ENCODE measurements at regions not wholly inside any gene's neighbourhood (a gene's known extent, or its start where the extent isn't known, plus 50 kb on each side); places are given as distances from the start of the nearest gene placed in this dataset.
A peak's percentile ranks its signal among the peaks of the same experiment; 100 is the strongest.

GRCh38 chr4:184550476-184550875 is 76.1 kb upstream of the IRF2 start:
- Histone ChIP-seq H3K9me3 (ENCODE audit: low read depth) (no peaks in the 10 kb centered on the region), H3K4me2 (no peak overlapping the region), H3K9ac (no peak overlapping the region), H3K36me3 (no peaks in the 10 kb centered on the region), H3K4me1 (no peaks in the 10 kb centered on the region), H3F3A (ENCODE audit: low read depth) (no peaks in the 10 kb centered on the region), H3K79me2 (ENCODE audit: low read depth) (no peaks in the 10 kb centered on the region), H3K27me3 (no peaks in the 10 kb centered on the region), H2AFZ (replicated peaks) (no peak overlapping the region), H3K27ac (no peak overlapping the region), H4K20me1 (ENCODE audit: low read depth) (no peaks in the 10 kb centered on the region), H3K4me3 (no peak overlapping the region)
- no peak for DNase-seq (ENCODE audit: low spot score)
- Mint-ChIP-seq H3K27me3 (ENCODE audit: insufficient read depth, low read depth) (peaks cover 6% of the 10 kb centered on the region), H3K4me3 (no peak overlapping the region), H3K27ac (no peak overlapping the region), H3K36me3 (no peaks in the 10 kb centered on the region), H3K4me1 (peaks cover 11% of the 10 kb centered on the region), H3K9me3 (no peaks in the 10 kb centered on the region)
- TF ChIP-seq CTCF (IDR thresholded peaks at IDR 0.05) (no peak), EZH2 (IDR thresholded peaks at IDR 0.05) (no peak), EZH2phosphoT487 (IDR thresholded peaks at IDR 0.05) (no peak)

- peak overlapping the region; percentile 46 for H3K27ac Mint-ChIP-seq
- H3K4me1 ChIP-seq: no peaks in the 10 kb centered on the region
Measured at GRCh38 chr4:184548648-184549341, 74.4 kb upstream of the IRF2 start.

GRCh38 chr4:184548316-184548647 is 73.9 kb upstream of the IRF2 start:
- Histone ChIP-seq H3K79me2 (ENCODE audit: low read depth) (no peaks in the 10 kb centered on the region), H3K4me2 (peak overlapping the region; percentile 61), H3K4me3 (peak overlapping the region; percentile 23), H3K27me3 (no peaks in the 10 kb centered on the region), H3K9ac (no peak overlapping the region), H3K9me3 (ENCODE audit: low read depth) (no peaks in the 10 kb centered on the region), H2AFZ (replicated peaks) (peak overlapping the region; percentile 99), H3K4me1 (no peaks in the 10 kb centered on the region), H3K36me3 (no peaks in the 10 kb centered on the region), H3K27ac (no peak overlapping the region), H3F3A (ENCODE audit: low read depth) (no peaks in the 10 kb centered on the region), H4K20me1 (ENCODE audit: low read depth) (no peaks in the 10 kb centered on the region)
- Mint-ChIP-seq H3K36me3 (no peaks in the 10 kb centered on the region), H3K4me3 (no peak overlapping the region), H3K9me3 (no peaks in the 10 kb centered on the region), H3K27ac (peak overlapping the region; percentile 46), H3K4me1 (peaks cover 11% of the 10 kb centered on the region), H3K27me3 (ENCODE audit: insufficient read depth, low read depth) (peaks cover 4% of the 10 kb centered on the region)
- no peak for DNase-seq (ENCODE audit: low spot score)
- TF ChIP-seq EZH2phosphoT487 (IDR thresholded peaks at IDR 0.05) (no peak), CTCF (IDR thresholded peaks at IDR 0.05) (no peak), EZH2 (IDR thresholded peaks at IDR 0.05) (no peak)

More at GRCh38 chr4:184548648-184549341, 74.4 kb upstream of the IRF2 start:
- Histone ChIP-seq H3K27ac (no peak overlapping the region), H3K4me2 (peak overlapping the region; percentile 61), H4K20me1 (ENCODE audit: low read depth) (no peaks in the 10 kb centered on the region), H3F3A (ENCODE audit: low read depth) (no peaks in the 10 kb centered on the region), H3K36me3 (no peaks in the 10 kb centered on the region), H2AFZ (replicated peaks) (peak overlapping the region; percentile 99), H3K79me2 (ENCODE audit: low read depth) (no peaks in the 10 kb centered on the region), H3K4me3 (peak overlapping the region; percentile 23), H3K9me3 (ENCODE audit: low read depth) (no peaks in the 10 kb centered on the region), H3K9ac (no peak overlapping the region), H3K27me3 (no peaks in the 10 kb centered on the region)
- Mint-ChIP-seq H3K9me3 (no peaks in the 10 kb centered on the region), H3K36me3 (no peaks in the 10 kb centered on the region), H3K4me3 (peak overlapping the region; percentile 64), H3K4me1 (peaks cover 11% of the 10 kb centered on the region), H3K27me3 (ENCODE audit: insufficient read depth, low read depth) (peaks cover 4% of the 10 kb centered on the region)
- TF ChIP-seq EZH2 (IDR thresholded peaks at IDR 0.05): no peak
- TF ChIP-seq CTCF (IDR thresholded peaks at IDR 0.05): no peak
- TF ChIP-seq EZH2phosphoT487 (IDR thresholded peaks at IDR 0.05): no peak
- peak; percentile 5 for DNase-seq (ENCODE audit: low spot score)
